PC-3 (cell line): ENCODE measurements at regions not wholly inside any gene's neighbourhood (a gene's known extent, or its start where the extent isn't known, plus 50 kb on each side); places are given as distances from the start of the nearest gene placed in this dataset.
A peak's percentile ranks its signal among the peaks of the same experiment; 100 is the strongest.

Source experiments
- ATAC-seq: fragments of 200-7000 bp; cut with Tn5 transposase; 2 replicates; pipeline ENCODE4 v1.9.1; 2020; ENCODE audit warnings: mild to moderate bottlenecking, moderate library complexity
- BruUV-seq: library from RNA; stranded (reverse); fragments of 400-500 nt; replicated peaks from 2 replicates; lab custom pipeline; 2021; lab: Mats Ljungman, UMichigan
- CTCF ChIA-PET: fragments of 300-600 bp; sonication (Branson Sonifier 250); formaldehyde crosslinking; loops from one replicate; lab custom pipeline; 2022; ENCODE audit warnings: antibody characterized with exemption; lab: Charles Lee
- POLR2A ChIA-PET: fragments of 300-600 bp; sonication (Branson Sonifier 250); formaldehyde crosslinking; loops from one replicate; lab custom pipeline; 2022; ENCODE audit warnings: antibody characterized with exemption; ENCODE audit not compliant: unreplicated experiment; lab: Charles Lee
- DNase-seq: peaks from one replicate; pipeline ENCODE4 v3.0.0-alpha.2; 2015
- H2AFZ ChIP-seq: fragments of 300-600 bp; sonication (generic); 2 replicates; pipeline ENCODE4 v1.6.0; 2016; ENCODE audit warnings: antibody characterized with exemption, low read length
- H3F3A ChIP-seq: fragments of 300-600 bp; sonication (generic); one replicate; pipeline ENCODE4 v1.6.0; 2017; ENCODE audit warnings: antibody characterized with exemption, low read length, control low read depth, mild to moderate bottlenecking; ENCODE audit not compliant: unreplicated experiment
- H3K27ac ChIP-seq: fragments of 300-600 bp; sonication (generic); 2 replicates; pipeline ENCODE4 v1.5.1; 2016; ENCODE audit warnings: mild to moderate bottlenecking, low read length
- H3K27me3 ChIP-seq: fragments of 300-600 bp; sonication (generic); 2 replicates; pipeline ENCODE4 v1.6.1; 2016; ENCODE audit warnings: low read length, mixed read lengths
- H3K36me3 ChIP-seq: fragments of 300-600 bp; sonication (generic); 2 replicates; pipeline ENCODE4 v1.6.1; 2016; ENCODE audit warnings: low read depth, mixed run types, low read length, mixed read lengths
- H3K4me1 ChIP-seq: fragments of 300-600 bp; sonication (generic); 2 replicates; pipeline ENCODE4 v1.5.1; 2016; ENCODE audit warnings: low read length; ENCODE audit not compliant: insufficient read depth
- H3K4me2 ChIP-seq: fragments of 300-600 bp; sonication (generic); 2 replicates; pipeline ENCODE4 v1.6.0; 2016; ENCODE audit warnings: low read length
- H3K4me3 ChIP-seq: fragments of 300-600 bp; sonication (generic); 2 replicates; pipeline ENCODE4 v1.5.1; 2016; ENCODE audit warnings: mild to moderate bottlenecking, low read length, mixed read lengths
- H3K79me2 ChIP-seq: fragments of 300-600 bp; sonication (generic); 2 replicates; pipeline ENCODE4 v1.6.1; 2017; ENCODE audit warnings: low read length, mixed read lengths
- H3K9ac ChIP-seq: fragments of 300-600 bp; sonication (generic); 2 replicates; pipeline ENCODE4 v1.6.0; 2016; ENCODE audit warnings: mild to moderate bottlenecking, low read length
- H3K9me2 ChIP-seq: fragments of 300-600 bp; sonication (generic); replicated peaks from 2 replicates; pipeline ENCODE4 v1.6.1; 2016; ENCODE audit warnings: mixed run types, low read length, mixed read lengths
- H3K9me3 ChIP-seq: fragments of 300-600 bp; sonication (generic); 2 replicates; pipeline ENCODE4 v1.6.1; 2016; ENCODE audit warnings: low read length, mixed read lengths
- H4K20me1 ChIP-seq: fragments of 300-600 bp; sonication (generic); 2 replicates; pipeline ENCODE4 v1.6.1; 2016; ENCODE audit warnings: low read length, mixed read lengths
- CTCF ChIP-seq: fragments of 300-600 bp; sonication (generic); conservative IDR thresholded peaks from 2 replicates; pipeline ENCODE4 v1.5.1; 2017; ENCODE audit warnings: antibody characterized with exemption, low read depth, mild to moderate bottlenecking, low read length
- EZH2 ChIP-seq: fragments of 300-600 bp; sonication (generic); IDR thresholded peaks from one replicate; pipeline ENCODE4 v1.6.1; 2017; ENCODE audit warnings: antibody characterized with exemption, mild to moderate bottlenecking, low read length; ENCODE audit not compliant: unreplicated experiment
- EZH2phosphoT487 ChIP-seq: fragments of 300-600 bp; sonication (generic); IDR thresholded peaks from 2 replicates; pipeline ENCODE4 v1.6.1; 2018; ENCODE audit warnings: mild to moderate bottlenecking, antibody characterized with exemption, low read length, borderline replicate concordance
- intact Hi-C: fragments of 100-400 bp; cut with micrococcal nuclease; formaldehyde crosslinking; loops from 2 replicates; pipeline ENCODE4 v1.9.0; 2023

DNA sequence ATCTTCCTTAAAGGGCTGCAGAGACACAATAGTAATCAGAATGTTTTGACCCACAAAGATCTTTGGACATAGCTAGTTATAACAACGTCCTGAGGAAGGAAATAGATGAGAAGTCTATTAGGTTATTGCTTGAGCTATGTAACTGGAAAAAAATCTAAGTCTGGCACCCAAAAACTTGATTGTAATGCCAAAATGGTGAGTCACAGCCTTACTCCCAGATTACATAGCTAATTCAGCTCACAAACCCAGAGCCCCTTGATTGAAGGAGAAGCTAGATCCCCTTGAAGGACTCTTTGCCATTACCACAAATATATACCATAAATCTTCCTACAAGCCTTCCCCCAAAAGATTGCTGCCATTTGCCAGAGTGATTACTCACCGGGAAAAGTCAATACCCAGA lies 341.8 kb upstream of the KIF2A start:
- ChIA-PET CTCF (no interaction called here), POLR2A (no interaction called here)
- no peak overlapping the region for H3K9ac ChIP-seq
- no peak for TF ChIP-seq EZH2phosphoT487
- no peak for TF ChIP-seq EZH2
- TF ChIP-seq CTCF, result no peak
- H4K20me1 ChIP-seq, result no peaks in the 10 kb centered on the region
- no peaks in the 10 kb centered on the region for H3K79me2 ChIP-seq
- no peaks in the 10 kb centered on the region for H3K9me3 ChIP-seq
- no peak overlapping the region for H3K4me3 ChIP-seq
- BruUV-seq, result no TSS peak
- H3K4me2 ChIP-seq, result no peak overlapping the region
- no peak overlapping the region for H3K27ac ChIP-seq
- no peaks in the 10 kb centered on the region for H3K4me1 ChIP-seq
- H3K9me2 ChIP-seq, result no peaks in the 10 kb centered on the region
- peaks cover 5% of the 10 kb centered on the region; the same call in 1 of the 2 replicates for H3K27me3 ChIP-seq
- no peaks in the 10 kb centered on the region for H3K36me3 ChIP-seq
- DNase-seq (peak; percentile 28), ATAC-seq (no peak)
- no peaks in the 10 kb centered on the region for H3F3A ChIP-seq
- no peak overlapping the region for H2AFZ ChIP-seq
- intact Hi-C loops, result no loop called here

- H3K36me3 ChIP-seq, result no peaks in the 10 kb centered on the region
- H3K9me2 ChIP-seq, result no peaks in the 10 kb centered on the region
- H3K4me1 ChIP-seq, result no peaks in the 10 kb centered on the region
- peaks cover 8% of the 10 kb centered on the region; the same call in 1 of the 2 replicates for H3K27me3 ChIP-seq
- H4K20me1 ChIP-seq, result no peaks in the 10 kb centered on the region
- POLR2A ChIA-PET, result no interaction called here
- no peak overlapping the region for H3K4me3 ChIP-seq
- no peak overlapping the region for H3K9ac ChIP-seq
- TF ChIP-seq EZH2phosphoT487 (no peak), EZH2 (no peak), CTCF (no peak)
- CTCF ChIA-PET, result no interaction called here
- intact Hi-C loops, result no loop called here
- DNase-seq, result no peak
- H3K79me2 ChIP-seq, result no peaks in the 10 kb centered on the region
- H2AFZ ChIP-seq, result no peak overlapping the region
- no peaks in the 10 kb centered on the region for H3F3A ChIP-seq
- BruUV-seq, result no TSS peak
- no peak overlapping the region for H3K27ac ChIP-seq
- ATAC-seq, result no peak
- no peak overlapping the region for H3K4me2 ChIP-seq
- H3K9me3 ChIP-seq, result no peaks in the 10 kb centered on the region
Observed at GRCh38 chr5:61965069-61965468, 340.9 kb upstream of the KIF2A start.

DNA sequence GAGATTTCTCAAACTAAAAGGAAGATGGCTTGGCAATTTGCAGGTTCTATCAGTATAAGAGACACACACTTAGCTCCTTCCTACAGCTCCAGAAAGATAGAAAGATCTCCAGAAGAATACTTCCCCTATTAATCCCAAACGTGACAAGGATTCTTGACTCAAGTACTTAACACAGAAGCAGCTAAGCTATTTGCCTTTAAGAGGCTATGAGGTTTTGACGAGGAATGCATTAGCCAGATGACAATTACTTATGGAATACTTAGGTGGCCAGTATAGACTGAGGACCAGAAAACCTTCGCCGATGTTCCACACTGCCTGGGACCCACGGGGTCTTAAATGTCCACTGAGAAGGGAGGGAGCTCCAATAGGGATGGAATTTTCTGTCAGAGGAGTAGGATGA lies 340.5 kb upstream of the KIF2A start:
- DNase-seq (no peak), ATAC-seq (no peak)
- no peaks in the 10 kb centered on the region for H3K9me3 ChIP-seq
- H3K79me2 ChIP-seq, result no peaks in the 10 kb centered on the region
- BruUV-seq, result no TSS peak
- H3K4me3 ChIP-seq, result no peak overlapping the region
- H2AFZ ChIP-seq, result no peak overlapping the region
- H3K4me2 ChIP-seq, result no peak overlapping the region
- H3K27ac ChIP-seq, result no peak overlapping the region
- CTCF ChIA-PET, result no interaction called here
- no peaks in the 10 kb centered on the region for H4K20me1 ChIP-seq
- no peaks in the 10 kb centered on the region for H3F3A ChIP-seq
- peaks cover 12% of the 10 kb centered on the region; the same call in 1 of the 2 replicates for H3K27me3 ChIP-seq
- no peaks in the 10 kb centered on the region for H3K9me2 ChIP-seq
- POLR2A ChIA-PET, result interaction anchor here (0.6 kb wide), 1 partner anchor 790 kb away, joined by 6 read pairs; no protein-coding TSS in a partner anchor
- H3K9ac ChIP-seq, result no peak overlapping the region
- TF ChIP-seq EZH2 (no peak), EZH2phosphoT487 (no peak), CTCF (no peak)
- no peaks in the 10 kb centered on the region for H3K36me3 ChIP-seq
- intact Hi-C loops, result no loop called here
- no peaks in the 10 kb centered on the region for H3K4me1 ChIP-seq
